DND-41 (cell line): ENCODE measurements at regions not wholly inside any gene's neighbourhood (a gene's known extent, or its start where the extent isn't known, plus 50 kb on each side); places are given as distances from the start of the nearest gene placed in this dataset.

ENCODE experiments used
- ATAC-seq: fragments of 200-7000 bp; cut with Tn5 transposase; 3 replicates; pipeline ENCODE4 v1.9.1; 2021; ENCODE audit warnings: low read depth; ENCODE audit not compliant: insufficient read depth
- DNase-seq: peaks from one replicate; pipeline ENCODE4 v3.0.0-alpha.2; 2020
- H2AFZ ChIP-seq: 2 replicates; pipeline ENCODE4 v1.6.0; 2012; ENCODE audit warnings: low read depth, low read length
- H3K27ac ChIP-seq: 2 replicates; pipeline ENCODE4 v1.5.1; 2012; ENCODE audit warnings: low read length, inconsistent platforms
- H3K27me3 ChIP-seq: fragments of 200-600 bp; sonication (generic); 2 replicates; pipeline ENCODE4 v1.6.0; 2012; ENCODE audit warnings: low read length, mild to moderate bottlenecking, inconsistent platforms; ENCODE audit not compliant: insufficient read depth, poor library complexity
- H3K36me3 ChIP-seq: 2 replicates; pipeline ENCODE4 v1.5.1; 2012; ENCODE audit warnings: low read length, inconsistent platforms; ENCODE audit not compliant: insufficient read depth
- H3K4me1 ChIP-seq: 2 replicates; pipeline ENCODE4 v1.5.1; 2012; ENCODE audit warnings: mild to moderate bottlenecking, low read length; ENCODE audit not compliant: insufficient read depth
- H3K4me2 ChIP-seq: 2 replicates; pipeline ENCODE4 v1.6.0; 2012; ENCODE audit warnings: mild to moderate bottlenecking, moderate library complexity, low read length, inconsistent platforms; ENCODE audit not compliant: insufficient read depth
- H3K4me3 ChIP-seq, 2 experiments: fragments of 200-600 bp in 1 of 2; shearing (Covaris generic) in 1 of 2; 2 replicates each; pipeline ENCODE4 v1.5.1; 2012 to 2016; ENCODE audit warnings: inconsistent platforms in 2 of 2, low read length in 2 of 2, mild to moderate bottlenecking in 2 of 2, low read depth in 1 of 2, moderate library complexity in 1 of 2
- H3K79me2 ChIP-seq: 2 replicates; pipeline ENCODE4 v1.6.0; 2012; ENCODE audit warnings: low read length, inconsistent platforms; ENCODE audit not compliant: insufficient read depth
- H3K9ac ChIP-seq: 2 replicates; pipeline ENCODE4 v1.6.0; 2012; ENCODE audit warnings: low read depth, mild to moderate bottlenecking, inconsistent platforms, low read length, moderate library complexity
- H3K9me3 ChIP-seq: 2 replicates; pipeline ENCODE4 v1.5.1; 2012; ENCODE audit warnings: low read length, moderate library complexity, mild to moderate bottlenecking, inconsistent platforms; ENCODE audit not compliant: insufficient read depth, severe bottlenecking
- H4K20me1 ChIP-seq: 2 replicates; pipeline ENCODE4 v1.6.0; 2012; ENCODE audit warnings: low read length; ENCODE audit not compliant: insufficient read depth
- EZH2 ChIP-seq: IDR thresholded peaks from 3 replicates; pipeline ENCODE4 v1.6.1; 2012; ENCODE audit warnings: borderline replicate concordance, low read depth, mild to moderate bottlenecking, moderate library complexity, low read length, inconsistent platforms; ENCODE audit not compliant: severe bottlenecking
- TF ChIP-seq, protein P1 (sequence below): IDR thresholded peaks from 2 replicates; pipeline ENCODE4 v1.5.1; 2012; ENCODE audit warnings: borderline replicate concordance, low read length, moderate library complexity, mild to moderate bottlenecking; ENCODE audit not compliant: poor library complexity, severe bottlenecking; ENCODE audit errors: extremely low read depth

GRCh38 chr3:158958873-158959272 is 157.0 kb downstream of the MFSD1 start:
- Histone ChIP-seq H3K4me1 (no peaks in the 10 kb centered on the region), H3K36me3 (no peaks in the 10 kb centered on the region), H3K79me2 (no peaks in the 10 kb centered on the region), H3K9me3 (no peaks in the 10 kb centered on the region), H3K4me2 (no peak overlapping the region), H3K4me3 (no peak overlapping the region), H3K27ac (no peak overlapping the region), H3K9ac (no peak overlapping the region), H4K20me1 (no peaks in the 10 kb centered on the region), H3K27me3 (no peaks in the 10 kb centered on the region), H2AFZ (no peak overlapping the region)
- DNase-seq = no peak
- ATAC-seq = no peak
- TF ChIP-seq EZH2 = no peak
- TF ChIP-seq, protein P1, sequence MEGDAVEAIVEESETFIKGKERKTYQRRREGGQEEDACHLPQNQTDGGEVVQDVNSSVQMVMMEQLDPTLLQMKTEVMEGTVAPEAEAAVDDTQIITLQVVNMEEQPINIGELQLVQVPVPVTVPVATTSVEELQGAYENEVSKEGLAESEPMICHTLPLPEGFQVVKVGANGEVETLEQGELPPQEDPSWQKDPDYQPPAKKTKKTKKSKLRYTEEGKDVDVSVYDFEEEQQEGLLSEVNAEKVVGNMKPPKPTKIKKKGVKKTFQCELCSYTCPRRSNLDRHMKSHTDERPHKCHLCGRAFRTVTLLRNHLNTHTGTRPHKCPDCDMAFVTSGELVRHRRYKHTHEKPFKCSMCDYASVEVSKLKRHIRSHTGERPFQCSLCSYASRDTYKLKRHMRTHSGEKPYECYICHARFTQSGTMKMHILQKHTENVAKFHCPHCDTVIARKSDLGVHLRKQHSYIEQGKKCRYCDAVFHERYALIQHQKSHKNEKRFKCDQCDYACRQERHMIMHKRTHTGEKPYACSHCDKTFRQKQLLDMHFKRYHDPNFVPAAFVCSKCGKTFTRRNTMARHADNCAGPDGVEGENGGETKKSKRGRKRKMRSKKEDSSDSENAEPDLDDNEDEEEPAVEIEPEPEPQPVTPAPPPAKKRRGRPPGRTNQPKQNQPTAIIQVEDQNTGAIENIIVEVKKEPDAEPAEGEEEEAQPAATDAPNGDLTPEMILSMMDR = no peak

GRCh38 chr3:158961471-158961870 is 159.6 kb downstream of the MFSD1 start:
- no peak overlapping the region for H2AFZ ChIP-seq
- H3K36me3 ChIP-seq = no peaks in the 10 kb centered on the region
- no peak overlapping the region for H3K4me2 ChIP-seq
- no peaks in the 10 kb centered on the region for H3K4me1 ChIP-seq
- TF ChIP-seq, protein P1 = no peak
- TF ChIP-seq EZH2 = no peak
- no peak for ATAC-seq
- no peaks in the 10 kb centered on the region for H3K79me2 ChIP-seq
- no peaks in the 10 kb centered on the region for H3K27me3 ChIP-seq
- no peak overlapping the region for H3K9ac ChIP-seq
- H4K20me1 ChIP-seq = no peaks in the 10 kb centered on the region
- no peak overlapping the region for H3K4me3 ChIP-seq
- no peak overlapping the region for H3K27ac ChIP-seq
- no peak for DNase-seq
- H3K9me3 ChIP-seq = no peaks in the 10 kb centered on the region

DNA sequence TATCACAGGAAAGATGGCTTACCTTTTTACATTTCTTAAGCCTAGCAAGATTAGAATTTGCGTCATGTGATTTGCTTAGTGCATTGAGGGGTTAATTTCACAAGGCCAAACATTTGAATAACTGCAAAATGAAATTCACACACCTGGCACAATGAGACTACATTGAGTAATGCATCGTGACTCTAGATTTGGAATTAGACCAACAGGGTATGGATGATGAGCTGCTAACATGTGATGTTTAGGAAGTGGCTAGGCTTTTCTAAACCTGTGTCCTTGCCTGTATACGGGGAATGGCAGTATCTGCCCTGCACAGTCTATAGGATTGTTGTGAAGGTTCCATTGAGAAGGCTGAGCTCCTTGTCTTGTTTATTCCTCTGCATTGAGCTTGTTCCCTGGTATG is 160.1 kb downstream of the MFSD1 start:
- H2AFZ ChIP-seq = no peak overlapping the region
- no peaks in the 10 kb centered on the region for H3K4me1 ChIP-seq
- H4K20me1 ChIP-seq = no peaks in the 10 kb centered on the region
- ATAC-seq = no peak
- H3K27ac ChIP-seq = no peak overlapping the region
- no peak for TF ChIP-seq EZH2
- TF ChIP-seq, protein P1 = no peak
- H3K27me3 ChIP-seq = no peaks in the 10 kb centered on the region
- DNase-seq = no peak
- H3K79me2 ChIP-seq = no peaks in the 10 kb centered on the region
- no peak overlapping the region for H3K9ac ChIP-seq
- H3K9me3 ChIP-seq = no peaks in the 10 kb centered on the region
- no peak overlapping the region for H3K4me3 ChIP-seq
- H3K36me3 ChIP-seq = no peaks in the 10 kb centered on the region
- H3K4me2 ChIP-seq = no peak overlapping the region

DNA sequence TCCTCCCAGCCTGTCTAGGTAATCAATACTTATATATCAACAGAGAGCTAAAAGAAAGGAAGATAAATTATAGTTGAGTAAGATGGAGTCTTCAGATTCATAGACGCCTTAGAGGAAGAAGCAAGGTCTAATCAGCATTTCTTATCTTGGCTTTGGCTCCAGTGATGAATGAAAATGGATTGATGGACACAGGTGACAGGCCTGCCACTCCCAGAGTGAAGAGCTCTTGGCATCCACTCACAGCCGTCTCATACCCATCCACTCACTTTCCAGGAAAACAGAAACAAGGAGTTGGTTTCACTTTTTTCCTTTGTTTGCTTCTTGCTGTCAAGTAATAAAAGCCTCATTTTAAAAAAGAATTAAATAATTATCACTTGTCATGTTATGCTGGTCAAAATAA is 168.2 kb downstream of the MFSD1 start:
- Histone ChIP-seq H3K9me3 (no peaks in the 10 kb centered on the region), H3K79me2 (no peaks in the 10 kb centered on the region), H3K4me2 (no peak overlapping the region), H4K20me1 (no peaks in the 10 kb centered on the region), H3K27ac (no peak overlapping the region), H2AFZ (no peak overlapping the region), H3K27me3 (no peaks in the 10 kb centered on the region), H3K4me1 (no peaks in the 10 kb centered on the region), H3K4me3 (no peak overlapping the region), H3K36me3 (no peaks in the 10 kb centered on the region), H3K9ac (no peak overlapping the region)
- DNase-seq (no peak), ATAC-seq (no peak)
- TF ChIP-seq EZH2 = no peak
- TF ChIP-seq, protein P1 = no peak
